Coronary artery (tissue), 2 donors: ENCODE measurements at regions not wholly inside any gene's neighbourhood (a gene's known extent, or its start where the extent isn't known, plus 50 kb on each side); places are given as distances from the start of the nearest gene placed in this dataset.
"Not testable (repeated sequence)": the region's sequence is repeated elsewhere in the genome, so short reads cannot be mapped to it uniquely, and the experiment has no call there.

Experiments
- DNase-seq: peaks from one replicate; pipeline ENCODE4 v3.0.0-alpha.2; 2017; ENCODE audit warnings: low spot score
- H3K27ac ChIP-seq, 2 donors: fragments of 200-600 bp; sonication (generic); one replicate each; pipeline ENCODE4 v1.5.1; 2016 to 2019
- H3K4me3 ChIP-seq: fragments of 200-600 bp; sonication (generic); 2 replicates; pipeline ENCODE4 v1.5.1; 2016; ENCODE audit warnings: mild to moderate bottlenecking, moderate library complexity
- TF ChIP-seq, protein P1 (sequence below): fragments of 200-600 bp; sonication (generic); IDR thresholded peaks from one replicate; pipeline ENCODE4 v1.5.1; 2019; ENCODE audit warnings: antibody characterized with exemption

DNA sequence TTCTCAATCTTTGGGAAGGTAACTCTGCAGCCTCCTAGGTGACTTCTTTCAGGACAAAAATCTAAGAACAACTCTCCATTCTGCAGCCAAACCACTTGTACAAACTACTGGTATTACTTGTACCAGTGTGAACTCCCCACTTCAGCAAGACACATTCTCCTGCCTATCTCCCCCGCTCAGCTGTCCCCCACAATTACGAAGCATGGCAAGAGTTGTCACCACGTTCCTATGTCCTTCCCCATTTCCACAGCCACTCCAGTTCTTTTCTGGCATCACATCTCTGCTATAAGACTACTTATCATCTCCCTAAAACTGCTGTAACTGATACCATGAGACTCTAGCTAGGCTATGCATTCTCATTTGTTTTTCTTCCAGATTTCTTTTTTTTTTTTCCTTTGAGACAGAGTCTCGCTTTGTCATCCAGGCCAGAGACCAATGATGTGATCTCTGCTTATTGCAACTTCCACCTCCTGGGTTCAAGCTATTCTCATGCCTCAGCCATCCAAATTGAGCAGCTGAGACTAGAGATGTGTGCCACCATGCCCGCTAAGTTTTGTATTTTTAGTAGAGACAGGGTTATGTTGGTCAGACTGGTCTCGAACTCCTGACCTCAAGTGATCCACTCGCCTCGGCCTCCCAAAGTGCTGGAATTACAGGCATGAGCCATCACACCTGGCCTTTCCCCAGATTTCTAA, 71.9 kb upstream of the CDON start:
- no peak for DNase-seq
- Histone ChIP-seq H3K27ac (no peak overlapping the region), H3K4me3 (no peak overlapping the region)
- TF ChIP-seq, protein P1, sequence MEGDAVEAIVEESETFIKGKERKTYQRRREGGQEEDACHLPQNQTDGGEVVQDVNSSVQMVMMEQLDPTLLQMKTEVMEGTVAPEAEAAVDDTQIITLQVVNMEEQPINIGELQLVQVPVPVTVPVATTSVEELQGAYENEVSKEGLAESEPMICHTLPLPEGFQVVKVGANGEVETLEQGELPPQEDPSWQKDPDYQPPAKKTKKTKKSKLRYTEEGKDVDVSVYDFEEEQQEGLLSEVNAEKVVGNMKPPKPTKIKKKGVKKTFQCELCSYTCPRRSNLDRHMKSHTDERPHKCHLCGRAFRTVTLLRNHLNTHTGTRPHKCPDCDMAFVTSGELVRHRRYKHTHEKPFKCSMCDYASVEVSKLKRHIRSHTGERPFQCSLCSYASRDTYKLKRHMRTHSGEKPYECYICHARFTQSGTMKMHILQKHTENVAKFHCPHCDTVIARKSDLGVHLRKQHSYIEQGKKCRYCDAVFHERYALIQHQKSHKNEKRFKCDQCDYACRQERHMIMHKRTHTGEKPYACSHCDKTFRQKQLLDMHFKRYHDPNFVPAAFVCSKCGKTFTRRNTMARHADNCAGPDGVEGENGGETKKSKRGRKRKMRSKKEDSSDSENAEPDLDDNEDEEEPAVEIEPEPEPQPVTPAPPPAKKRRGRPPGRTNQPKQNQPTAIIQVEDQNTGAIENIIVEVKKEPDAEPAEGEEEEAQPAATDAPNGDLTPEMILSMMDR: no peak

DNA sequence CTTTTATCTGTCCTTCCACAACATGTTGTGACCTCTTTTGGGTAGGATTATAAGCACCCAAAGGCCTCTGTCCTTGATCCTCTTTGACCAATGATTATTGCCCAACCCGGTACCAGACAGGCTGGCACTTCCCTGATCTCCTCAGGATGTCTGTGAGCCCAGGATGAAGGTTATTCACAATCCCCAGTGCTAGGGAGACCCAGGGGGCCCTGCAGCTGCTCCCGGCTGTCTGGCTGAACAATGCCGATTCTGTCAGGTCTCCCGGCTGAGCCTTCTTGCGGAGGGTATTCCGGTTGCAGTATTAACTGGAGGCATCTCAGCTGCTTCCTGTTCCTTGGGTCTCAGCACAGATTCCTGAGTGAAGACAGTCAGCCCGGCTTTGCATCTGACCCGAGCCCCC, 71.2 kb upstream of the CDON start:
- TF ChIP-seq, protein P1: no peak
- H3K4me3 ChIP-seq: no peak overlapping the region
- H3K27ac ChIP-seq: no peak overlapping the region
- no peak for DNase-seq

DNA sequence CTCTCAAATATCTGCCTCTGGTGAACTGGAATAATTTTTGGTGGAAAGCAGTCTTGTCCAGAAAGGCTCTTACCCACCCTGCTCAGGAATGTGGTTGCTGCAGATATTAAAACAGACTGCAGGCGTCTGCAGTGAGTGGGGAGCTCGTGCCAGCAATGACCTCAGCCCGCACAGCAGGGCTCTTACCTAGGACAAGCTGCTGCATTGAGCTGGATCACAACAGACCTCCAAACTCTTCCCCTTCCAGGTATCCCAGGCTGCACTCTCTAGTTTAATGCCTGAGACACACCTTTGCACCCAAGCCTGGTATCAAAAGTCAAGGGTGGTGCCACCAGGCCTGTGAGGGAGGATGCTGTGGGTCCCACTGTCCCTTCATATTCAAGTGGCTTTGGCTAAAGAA, 69.7 kb upstream of the CDON start:
- DNase-seq: no peak
- no peak overlapping the region for H3K4me3 ChIP-seq
- H3K27ac ChIP-seq: no peak overlapping the region
- TF ChIP-seq, protein P1: no peak

DNA sequence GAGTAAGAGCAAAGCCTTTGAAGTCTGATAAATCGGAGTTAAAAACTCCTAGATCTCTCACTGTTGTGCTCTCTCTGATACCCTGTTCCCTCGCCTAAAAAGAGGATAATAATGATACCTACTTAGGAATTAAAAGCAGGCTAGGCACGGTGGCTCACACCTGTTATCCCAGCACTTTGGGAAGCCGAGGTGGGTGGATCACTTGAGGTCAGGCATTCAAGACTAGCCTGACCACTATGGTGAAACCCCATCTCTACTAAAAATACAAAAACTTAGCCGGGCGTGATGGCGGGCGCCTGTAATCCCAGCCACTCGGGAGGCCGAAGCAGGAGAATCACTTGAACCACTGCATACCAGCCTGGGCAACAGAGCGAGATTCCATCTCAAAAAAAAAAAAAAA, 68.1 kb upstream of the CDON start:
- not testable (repeated sequence) for H3K27ac ChIP-seq, DNase-seq, H3K4me3 ChIP-seq

DNA sequence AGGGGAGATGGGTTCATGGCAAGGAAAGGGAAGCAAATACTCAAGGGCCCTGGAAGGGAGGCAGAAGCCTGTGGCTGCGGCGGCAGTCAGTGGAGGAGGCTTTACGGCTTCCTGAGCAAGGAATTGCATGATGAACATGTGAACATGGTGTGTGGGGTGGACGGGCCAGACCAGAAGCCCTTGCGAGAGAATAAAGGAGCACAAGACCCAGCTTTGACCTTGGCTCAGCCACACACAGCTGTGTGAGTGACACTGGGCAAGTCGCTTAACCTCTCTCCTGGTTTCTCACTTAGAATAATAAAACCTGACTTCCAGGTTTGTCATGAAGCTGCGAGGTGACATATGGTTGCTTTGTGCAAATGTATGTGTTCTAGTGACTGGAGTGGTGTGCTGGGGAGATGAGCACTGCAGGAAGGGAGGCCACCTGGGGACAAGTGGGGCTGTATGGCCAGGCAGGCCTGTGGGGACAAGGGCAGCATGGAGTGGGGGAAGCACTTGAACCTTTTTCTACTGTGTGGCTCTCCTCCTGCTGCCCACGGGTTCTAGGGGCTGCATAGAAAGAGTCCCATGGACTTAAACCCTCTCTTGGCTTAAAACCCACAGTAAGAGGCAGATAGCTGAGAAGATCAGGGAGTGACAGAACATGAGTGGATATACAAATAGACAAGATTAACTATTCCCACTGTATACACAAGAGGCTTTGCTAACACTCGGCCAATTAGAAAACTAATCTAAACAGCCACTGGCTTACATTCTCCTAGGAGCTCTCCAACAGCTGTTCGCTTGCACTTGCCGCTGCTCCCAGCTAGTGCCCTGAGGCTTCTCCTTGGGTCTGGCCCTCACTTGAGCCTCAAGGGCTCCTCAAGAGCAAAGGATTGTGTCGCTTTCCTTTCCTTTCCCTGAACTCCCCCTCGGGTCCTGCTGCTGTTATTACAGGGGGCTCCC, 67.3 kb upstream of the CDON start:
- TF ChIP-seq, protein P1: no peak
- Histone ChIP-seq H3K27ac (no peak overlapping the region), H3K4me3 (no peak overlapping the region)
- no peak for DNase-seq

DNA sequence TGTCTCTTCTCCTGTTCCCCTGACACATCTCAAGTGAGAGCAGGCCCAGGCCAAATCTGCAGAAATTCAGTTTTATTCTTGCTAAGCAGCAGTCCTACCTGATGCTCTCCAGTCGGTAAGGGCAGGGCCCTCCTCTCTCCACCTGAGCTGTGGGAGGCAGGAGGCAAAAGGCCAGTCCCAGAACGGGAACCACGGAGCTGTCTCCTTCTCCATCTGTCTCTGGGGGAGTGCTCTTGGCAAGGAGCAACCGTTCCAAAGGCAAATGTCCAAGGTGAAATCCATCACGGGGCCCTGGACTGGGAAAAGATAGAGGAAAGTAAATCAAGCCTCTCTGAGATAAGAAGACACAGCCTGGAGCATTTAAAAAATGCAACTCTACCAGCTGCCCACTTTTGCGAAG, 65.2 kb upstream of the CDON start:
- Histone ChIP-seq H3K4me3 (no peak overlapping the region), H3K27ac (no peak overlapping the region)
- DNase-seq: no peak
- TF ChIP-seq, protein P1: no peak

DNA sequence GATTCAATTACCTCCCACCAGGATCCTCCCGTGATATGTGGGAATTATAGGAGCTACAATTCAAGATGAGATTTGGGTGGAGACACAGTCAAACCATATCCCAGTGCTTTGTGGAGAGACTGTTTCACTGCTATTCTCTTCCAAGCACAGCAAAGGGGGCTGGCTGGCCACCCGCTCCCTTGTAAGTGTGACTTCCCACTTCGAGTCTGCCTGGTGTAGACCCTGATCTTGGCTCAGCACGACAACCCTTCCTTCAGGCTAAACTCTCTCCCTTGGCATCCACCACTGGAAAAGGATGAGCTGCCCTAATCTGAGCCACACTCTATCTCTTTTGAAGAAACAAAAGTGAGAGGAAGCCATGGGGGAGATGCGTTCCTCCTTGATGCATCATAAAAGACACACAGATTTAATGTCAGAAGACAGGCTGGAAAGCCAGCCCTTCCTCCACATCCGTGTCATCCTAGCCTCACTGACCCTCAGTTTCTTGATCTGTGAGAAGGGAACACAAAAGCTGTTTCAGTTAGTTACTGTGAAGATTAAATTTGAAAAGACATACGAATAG, 64.7 kb upstream of the CDON start:
- H3K27ac ChIP-seq: no peak overlapping the region
- DNase-seq: no peak
- TF ChIP-seq, protein P1: no peak
- H3K4me3 ChIP-seq: no peak overlapping the region
